ENCODE measurements at regions not wholly inside any gene's neighbourhood (a gene's known extent, or its start where the extent isn't known, plus 50 kb on each side); places are given as distances from the start of the nearest gene placed in this dataset.
A peak's percentile ranks its signal among the peaks of the same experiment; 100 is the strongest.

- 85% methylated on average over 6 of the region's 6 CpGs for WGBS (ENCODE audit: insufficient coverage)
- H3K4me3 Mint-ChIP-seq: no peak overlapping the region
- Histone ChIP-seq H3K36me3 (ENCODE audit: control insufficient read depth, insufficient read depth, low read length) (no peaks in the 10 kb centered on the region), H3K27me3 (ENCODE audit: control insufficient read depth, insufficient read depth, low read length) (no peaks in the 10 kb centered on the region), H3K4me3 (ENCODE audit: low read length) (no peak overlapping the region), H3K4me1 (ENCODE audit: control insufficient read depth, insufficient read depth, low read length) (no peaks in the 10 kb centered on the region), H3K27ac (ENCODE audit: low read length) (no peak overlapping the region), H3K9me3 (ENCODE audit: control insufficient read depth, insufficient read depth, low read length) (no peaks in the 10 kb centered on the region)
- TF ChIP-seq, protein P1, sequence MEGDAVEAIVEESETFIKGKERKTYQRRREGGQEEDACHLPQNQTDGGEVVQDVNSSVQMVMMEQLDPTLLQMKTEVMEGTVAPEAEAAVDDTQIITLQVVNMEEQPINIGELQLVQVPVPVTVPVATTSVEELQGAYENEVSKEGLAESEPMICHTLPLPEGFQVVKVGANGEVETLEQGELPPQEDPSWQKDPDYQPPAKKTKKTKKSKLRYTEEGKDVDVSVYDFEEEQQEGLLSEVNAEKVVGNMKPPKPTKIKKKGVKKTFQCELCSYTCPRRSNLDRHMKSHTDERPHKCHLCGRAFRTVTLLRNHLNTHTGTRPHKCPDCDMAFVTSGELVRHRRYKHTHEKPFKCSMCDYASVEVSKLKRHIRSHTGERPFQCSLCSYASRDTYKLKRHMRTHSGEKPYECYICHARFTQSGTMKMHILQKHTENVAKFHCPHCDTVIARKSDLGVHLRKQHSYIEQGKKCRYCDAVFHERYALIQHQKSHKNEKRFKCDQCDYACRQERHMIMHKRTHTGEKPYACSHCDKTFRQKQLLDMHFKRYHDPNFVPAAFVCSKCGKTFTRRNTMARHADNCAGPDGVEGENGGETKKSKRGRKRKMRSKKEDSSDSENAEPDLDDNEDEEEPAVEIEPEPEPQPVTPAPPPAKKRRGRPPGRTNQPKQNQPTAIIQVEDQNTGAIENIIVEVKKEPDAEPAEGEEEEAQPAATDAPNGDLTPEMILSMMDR (IDR thresholded peaks at IDR 0.05): no peak
- no peak overlapping the region for H3K27ac Mint-ChIP-seq
- ATAC-seq (no peak), DNase-seq (no peak)
- no peaks in the 10 kb centered on the region for H3K36me3 Mint-ChIP-seq
- H3K27me3 Mint-ChIP-seq (ENCODE audit: low read depth in 2 of 2): peaks cover 2 to 9% of the 10 kb centered on the region in 2 donors
- intact Hi-C loops (cut with micrococcal nuclease): no loop called here
- H3K4me1 Mint-ChIP-seq: no peaks in the 10 kb centered on the region
- no peaks in the 10 kb centered on the region for H3K9me3 Mint-ChIP-seq
These were observed 127.6 kb upstream of the MED13L start for GRCh38 chr12:116404913-116405611.

- TF ChIP-seq, protein P1 (IDR thresholded peaks at IDR 0.05): no peak
- WGBS (ENCODE audit: insufficient coverage): 56% methylated on average over 3 of the region's 3 CpGs
- Mint-ChIP-seq H3K9me3 (no peaks in the 10 kb centered on the region), H3K4me1 (no peaks in the 10 kb centered on the region), H3K27me3 (ENCODE audit: low read depth in 2 of 2) (peaks cover 2 to 6% of the 10 kb centered on the region in 2 donors), H3K36me3 (no peaks in the 10 kb centered on the region), H3K27ac (no peak overlapping the region), H3K4me3 (no peak overlapping the region)
- no peak overlapping the region for H3K27ac ChIP-seq (ENCODE audit: low read length)
- no peaks in the 10 kb centered on the region for H3K9me3 ChIP-seq (ENCODE audit: control insufficient read depth, insufficient read depth, low read length)
- ATAC-seq: no peak
- intact Hi-C loops (cut with micrococcal nuclease): no loop called here
- no peaks in the 10 kb centered on the region for H3K36me3 ChIP-seq (ENCODE audit: control insufficient read depth, insufficient read depth, low read length)
- H3K27me3 ChIP-seq (ENCODE audit: control insufficient read depth, insufficient read depth, low read length): no peaks in the 10 kb centered on the region
- no peak overlapping the region for H3K4me3 ChIP-seq (ENCODE audit: low read length)
- peak in 1 of 2 donors; percentile 12 for DNase-seq
- no peaks in the 10 kb centered on the region for H3K4me1 ChIP-seq (ENCODE audit: control insufficient read depth, insufficient read depth, low read length)
These were observed 129.0 kb upstream of the MED13L start for GRCh38 chr12:116406529-116406928.

DNA sequence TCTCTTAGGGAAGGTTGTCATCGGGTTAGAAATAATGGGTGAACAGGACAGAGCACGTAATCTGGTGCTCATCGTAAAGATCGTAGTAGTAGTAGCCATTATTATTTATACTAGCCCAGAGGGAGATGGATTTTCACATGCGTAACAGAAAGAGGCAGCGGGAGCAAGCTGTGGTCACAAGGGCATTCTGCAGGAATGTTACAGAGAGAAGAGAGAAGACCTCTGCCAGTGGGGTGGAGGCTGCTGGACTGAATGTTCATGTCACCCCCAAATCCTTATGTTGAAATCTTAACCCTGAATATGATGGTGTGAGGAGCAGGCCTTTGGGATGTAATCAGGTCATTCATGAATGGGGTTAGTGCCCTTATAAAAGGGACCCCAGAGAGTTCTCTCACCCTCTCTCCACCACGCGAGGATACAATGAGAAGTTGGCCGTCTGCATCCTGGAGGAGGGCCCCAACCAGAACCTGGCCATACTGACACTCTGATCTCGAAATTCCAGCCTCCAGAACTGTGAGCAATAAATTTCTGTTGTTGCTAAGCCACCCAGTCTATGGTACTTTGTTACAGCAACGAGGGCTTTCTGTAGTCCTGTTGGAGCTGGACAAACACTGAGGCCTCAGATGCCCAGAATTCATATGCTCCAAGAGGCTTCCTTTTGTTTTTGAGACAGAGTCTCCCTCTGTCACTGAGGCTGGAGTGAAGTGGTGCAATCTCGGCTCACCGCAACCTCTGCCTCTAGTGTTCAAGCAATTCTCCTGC is 131.2 kb upstream of the MED13L start:
- Mint-ChIP-seq H3K4me1 (no peaks in the 10 kb centered on the region), H3K36me3 (no peaks in the 10 kb centered on the region), H3K4me3 (no peak overlapping the region), H3K27ac (no peak overlapping the region), H3K27me3 (ENCODE audit: low read depth in 2 of 2) (no peaks in the 10 kb centered on the region), H3K9me3 (no peaks in the 10 kb centered on the region)
- H3K27me3 ChIP-seq (ENCODE audit: control insufficient read depth, insufficient read depth, low read length): no peaks in the 10 kb centered on the region
- TF ChIP-seq, protein P1 (IDR thresholded peaks at IDR 0.05): no peak
- no peaks in the 10 kb centered on the region for H3K36me3 ChIP-seq (ENCODE audit: control insufficient read depth, insufficient read depth, low read length)
- H3K4me1 ChIP-seq (ENCODE audit: control insufficient read depth, insufficient read depth, low read length): no peaks in the 10 kb centered on the region
- 90% methylated on average over 13 of the region's 13 CpGs for WGBS (ENCODE audit: insufficient coverage)
- no peak overlapping the region for H3K4me3 ChIP-seq (ENCODE audit: low read length)
- no peak overlapping the region for H3K27ac ChIP-seq (ENCODE audit: low read length)
- no peak for ATAC-seq
- intact Hi-C loops (cut with micrococcal nuclease): no loop called here
- no peak for DNase-seq
- H3K9me3 ChIP-seq (ENCODE audit: control insufficient read depth, insufficient read depth, low read length): no peaks in the 10 kb centered on the region

All from natural killer cell (primary cell).